CD4-positive, CD25-positive, alpha-beta regulatory T cell (primary cell): ENCODE measurements at regions not wholly inside any gene's neighbourhood (a gene's known extent, or its start where the extent isn't known, plus 50 kb on each side); places are given as distances from the start of the nearest gene placed in this dataset.

Source experiments
- ATAC-seq, 2 donors: fragments of 150-1000 bp; cut with Tn5 transposase; one replicate each; pipeline ENCODE4 v1.10.0; 2021; ENCODE audit warnings: low read depth in 2 of 2, moderate number of reproducible peaks in 2 of 2, moderate library complexity in 1 of 2
- DNase-seq, 3 donors: peaks; one replicate each; pipeline versions ENCODE4 v3.0.0 to v3.0.0-alpha.2; 2012 to 2022; ENCODE audit warnings: mixed read lengths in 1 of 3
- H3K27ac ChIP-seq: one replicate; pipeline ENCODE4 v1.7.0; 2013; ENCODE audit warnings: mild to moderate bottlenecking, low read length; ENCODE audit not compliant: insufficient read depth, poor library complexity, severe bottlenecking
- H3K27me3 ChIP-seq: one replicate; pipeline ENCODE4 v1.7.0; 2013; ENCODE audit warnings: low read length; ENCODE audit not compliant: control insufficient read depth, insufficient read depth
- H3K36me3 ChIP-seq: one replicate; pipeline ENCODE4 v1.7.0; 2013; ENCODE audit warnings: mild to moderate bottlenecking, low read length, moderate library complexity; ENCODE audit not compliant: control insufficient read depth, insufficient read depth
- H3K4me1 ChIP-seq: 2 replicates; pipeline ENCODE4 v1.7.0; 2013; ENCODE audit warnings: mild to moderate bottlenecking, low read length; ENCODE audit not compliant: insufficient read depth, control insufficient read depth, poor library complexity, severe bottlenecking
- H3K4me3 ChIP-seq: one replicate; pipeline ENCODE4 v1.7.0; 2013; ENCODE audit warnings: low read depth, mild to moderate bottlenecking, low read length, moderate library complexity
- H3K9me3 ChIP-seq, 2 experiments: 1 replicate in 1 of 2; 2 replicates in 1 of 2; pipeline ENCODE4 v1.7.0; 2013; ENCODE audit warnings: low read length in 2 of 2, mild to moderate bottlenecking in 1 of 2, moderate library complexity in 1 of 2; ENCODE audit not compliant: control insufficient read depth in 2 of 2
- H3K27ac Mint-ChIP-seq, 3 donors: one replicate each; pipeline ENCODE4 v1.8.0; 2020 to 2022; ENCODE audit warnings: mild to moderate bottlenecking in 3 of 3, mixed read lengths in 3 of 3, moderate library complexity in 2 of 3
- H3K27me3 Mint-ChIP-seq: one replicate; pipeline ENCODE4 v1.8.0; 2022; ENCODE audit warnings: mild to moderate bottlenecking, mixed read lengths
- H3K36me3 Mint-ChIP-seq: one replicate; pipeline ENCODE4 v1.8.0; 2020; ENCODE audit warnings: mixed read lengths
- H3K4me1 Mint-ChIP-seq, 4 donors: one replicate each; pipeline ENCODE4 v1.8.0; 2020 to 2022; ENCODE audit warnings: mixed read lengths in 4 of 4, mild to moderate bottlenecking in 1 of 4
- H3K4me3 Mint-ChIP-seq, 4 donors: one replicate each; pipeline ENCODE4 v1.8.0; 2020 to 2022; ENCODE audit warnings: mild to moderate bottlenecking in 4 of 4, mixed read lengths in 4 of 4, moderate library complexity in 3 of 4
- H3K9me3 Mint-ChIP-seq, 7 donors: one replicate each; pipeline ENCODE4 v1.8.0; 2020 to 2022; ENCODE audit warnings: mixed read lengths in 7 of 7, mild to moderate bottlenecking in 3 of 7, moderate library complexity in 2 of 7

- ATAC-seq (no peak), DNase-seq (no peak)
- Mint-ChIP-seq H3K27me3 (no peaks in the 10 kb centered on the region), H3K9me3 (peaks cover 1 to 11% (median 6%) of the 10 kb centered on the region in 7 donors), H3K36me3 (no peaks in the 10 kb centered on the region), H3K4me1 (no peaks in the 10 kb centered on the region), H3K27ac (no peak overlapping the region), H3K4me3 (no peak overlapping the region)
- no peaks in the 10 kb centered on the region for H3K9me3 ChIP-seq
- no peaks in the 10 kb centered on the region for H3K27me3 ChIP-seq
- H3K36me3 ChIP-seq = no peaks in the 10 kb centered on the region
- no peak overlapping the region for H3K27ac ChIP-seq
- no peak overlapping the region for H3K4me3 ChIP-seq
- H3K4me1 ChIP-seq = no peaks in the 10 kb centered on the region
These were observed 289.6 kb downstream of the EFHB start for GRCh38 chr3:19644405-19644804.

- Histone ChIP-seq H3K4me3 (no peak overlapping the region), H3K36me3 (no peaks in the 10 kb centered on the region), H3K27me3 (no peaks in the 10 kb centered on the region), H3K9me3 (no peaks in the 10 kb centered on the region), H3K4me1 (no peaks in the 10 kb centered on the region), H3K27ac (no peak overlapping the region)
- DNase-seq (no peak), ATAC-seq (no peak)
- Mint-ChIP-seq H3K27ac (no peak overlapping the region), H3K36me3 (no peaks in the 10 kb centered on the region), H3K4me3 (no peak overlapping the region), H3K4me1 (no peaks in the 10 kb centered on the region), H3K27me3 (no peaks in the 10 kb centered on the region), H3K9me3 (peaks cover 2 to 13% (median 8%) of the 10 kb centered on the region in 7 donors)
These were observed 292.6 kb downstream of the EFHB start for GRCh38 chr3:19641408-19641807.

GRCh38 chr3:19632099-19633074 is 301.6 kb downstream of the EFHB start:
- H3K36me3 ChIP-seq = no peaks in the 10 kb centered on the region
- Mint-ChIP-seq H3K4me1 (no peaks in the 10 kb centered on the region), H3K9me3 (peaks cover 0 to 10% (median 4%) of the 10 kb centered on the region in 7 donors), H3K36me3 (no peaks in the 10 kb centered on the region), H3K27me3 (no peaks in the 10 kb centered on the region), H3K27ac (no peak overlapping the region), H3K4me3 (no peak overlapping the region)
- H3K4me1 ChIP-seq = no peaks in the 10 kb centered on the region
- DNase-seq (no peak), ATAC-seq (no peak)
- H3K4me3 ChIP-seq = no peak overlapping the region
- no peak overlapping the region for H3K27ac ChIP-seq
- H3K9me3 ChIP-seq = peaks cover 0 to 1% of the 10 kb centered on the region in 2 experiments
- no peaks in the 10 kb centered on the region for H3K27me3 ChIP-seq

GRCh38 chr3:19598870-19599269 is 335.1 kb downstream of the EFHB start:
- no peaks in the 10 kb centered on the region for H3K36me3 ChIP-seq
- Mint-ChIP-seq H3K9me3 (peaks cover 3 to 15% (median 8%) of the 10 kb centered on the region in 7 donors), H3K4me3 (no peak overlapping the region), H3K4me1 (no peaks in the 10 kb centered on the region), H3K36me3 (no peaks in the 10 kb centered on the region), H3K27ac (no peak overlapping the region), H3K27me3 (no peaks in the 10 kb centered on the region)
- no peaks in the 10 kb centered on the region for H3K9me3 ChIP-seq
- no peak for ATAC-seq
- no peak for DNase-seq
- no peaks in the 10 kb centered on the region for H3K27me3 ChIP-seq
- no peak overlapping the region for H3K4me3 ChIP-seq
- no peaks in the 10 kb centered on the region for H3K4me1 ChIP-seq
- H3K27ac ChIP-seq = no peak overlapping the region

- H3K4me1 Mint-ChIP-seq = no peaks in the 10 kb centered on the region
- Histone ChIP-seq H3K27me3 (no peaks in the 10 kb centered on the region), H3K27ac (no peak overlapping the region), H3K36me3 (no peaks in the 10 kb centered on the region), H3K4me3 (no peak overlapping the region), H3K4me1 (no peaks in the 10 kb centered on the region), H3K9me3 (no peaks in the 10 kb centered on the region)
- no peaks in the 10 kb centered on the region for H3K27me3 Mint-ChIP-seq
- DNase-seq (no peak), ATAC-seq (no peak)
- peaks cover 3 to 15% (median 5%) of the 10 kb centered on the region in 7 donors for H3K9me3 Mint-ChIP-seq
- H3K4me3 Mint-ChIP-seq = no peak overlapping the region
- no peaks in the 10 kb centered on the region for H3K36me3 Mint-ChIP-seq
- H3K27ac Mint-ChIP-seq = no peak overlapping the region
These were observed 337.6 kb downstream of the EFHB start for GRCh38 chr3:19596408-19596807.

- no peak overlapping the region for H3K4me3 ChIP-seq
- H3K27me3 Mint-ChIP-seq = no peaks in the 10 kb centered on the region
- no peaks in the 10 kb centered on the region for H3K27me3 ChIP-seq
- no peaks in the 10 kb centered on the region for H3K4me1 ChIP-seq
- no peaks in the 10 kb centered on the region for H3K36me3 Mint-ChIP-seq
- no peaks in the 10 kb centered on the region for H3K9me3 ChIP-seq
- ATAC-seq (no peak), DNase-seq (no peak)
- H3K4me3 Mint-ChIP-seq = no peak overlapping the region
- H3K4me1 Mint-ChIP-seq = no peaks in the 10 kb centered on the region
- H3K27ac Mint-ChIP-seq = no peak overlapping the region
- H3K27ac ChIP-seq = no peak overlapping the region
- H3K9me3 Mint-ChIP-seq = peaks cover 3 to 15% (median 5%) of the 10 kb centered on the region in 7 donors
- no peaks in the 10 kb centered on the region for H3K36me3 ChIP-seq
These were observed 338.1 kb downstream of the EFHB start for GRCh38 chr3:19595884-19596283.
